ENCODE measurements at regions not wholly inside any gene's neighbourhood (a gene's known extent, or its start where the extent isn't known, plus 50 kb on each side); places are given as distances from the start of the nearest gene placed in this dataset.

GRCh38 chr9:90460220-90460619 lies 182.4 kb downstream of the DIRAS2 start:
- TF ChIP-seq CTCF (IDR thresholded peaks at IDR 0.05; ENCODE audit: control extremely low read depth in 1 of 3, insufficient read depth in 1 of 3, low read depth in 1 of 3, low read length in 3 of 3) (no peak), POLR2AphosphoS5 (IDR thresholded peaks at IDR 0.05; ENCODE audit: low read depth, low read length) (no peak), YY1 (IDR thresholded peaks at IDR 0.05; ENCODE audit: low read depth, low read length) (no peak), MAFK (IDR thresholded peaks at IDR 0.05; ENCODE audit: low read depth, low read length) (no peak), CHD2 (IDR thresholded peaks at IDR 0.05; ENCODE audit: low read length) (no peak)

All from H1 (cell line).